Anterior cingulate cortex (tissue), 58 donors: ENCODE measurements at regions not wholly inside any gene's neighbourhood (a gene's known extent, or its start where the extent isn't known, plus 50 kb on each side); places are given as distances from the start of the nearest gene placed in this dataset.
A peak's percentile ranks its signal among the peaks of the same experiment; 100 is the strongest.
"Not testable (repeated sequence)": the region's sequence is repeated elsewhere in the genome, so short reads cannot be mapped to it uniquely, and the experiment has no call there.

Experiments
- DNase-seq, 58 donors: peaks; one replicate each; lab custom pipeline; 2025; lab: John Stamatoyannopoulos, UW

- no peak for DNase-seq
Observed at GRCh38 chr3:125695688-125696087, 100.4 kb upstream of the OSBPL11 start.

GRCh38 chr3:125697126-125697525 lies 101.8 kb upstream of the OSBPL11 start:
- not testable (repeated sequence) for DNase-seq

GRCh38 chr3:125697979-125698640 lies 102.8 kb upstream of the OSBPL11 start:
- not testable (repeated sequence) for DNase-seq

- DNase-seq, result no peak
Observed at GRCh38 chr3:125715651-125716050, 120.4 kb upstream of the OSBPL11 start.

- not testable (repeated sequence) for DNase-seq
Observed at GRCh38 chr3:125732151-125732550, 136.9 kb upstream of the OSBPL11 start.

- not testable (repeated sequence) for DNase-seq
Observed at GRCh38 chr3:125741991-125742718, 146.9 kb upstream of the OSBPL11 start.

GRCh38 chr3:125742845-125743244 lies 147.5 kb upstream of the OSBPL11 start:
- peak in 3 of 58 donors; percentile 0 to 27 (median 5) for DNase-seq

GRCh38 chr3:125757050-125757449 lies 161.8 kb upstream of the OSBPL11 start:
- not testable (repeated sequence) for DNase-seq

- not testable (repeated sequence) for DNase-seq
Observed at GRCh38 chr3:125758641-125759130, 163.4 kb upstream of the OSBPL11 start.

GRCh38 chr3:125762601-125763000 lies 167.3 kb upstream of the OSBPL11 start:
- not testable (repeated sequence) for DNase-seq

GRCh38 chr3:125766285-125766826 lies 171.1 kb upstream of the OSBPL11 start:
- peak in 37 of 58 donors; percentile 2 to 56 (median 23) for DNase-seq

- DNase-seq, result not testable (repeated sequence)
Observed at GRCh38 chr3:125766931-125767330, 171.6 kb upstream of the OSBPL11 start.

- no peak for DNase-seq
Observed at GRCh38 chr3:125767641-125768040, 172.3 kb upstream of the OSBPL11 start.

- not testable (repeated sequence) for DNase-seq
Observed at GRCh38 chr3:125768821-125769220, 173.5 kb upstream of the OSBPL11 start.

- peak in 2 of 58 donors; percentile 9 to 21 for DNase-seq
Observed at GRCh38 chr3:125771506-125771905, 176.2 kb upstream of the OSBPL11 start.

GRCh38 chr3:125774433-125775034 lies 179.2 kb upstream of the OSBPL11 start:
- DNase-seq, result not testable (repeated sequence)

- not testable (repeated sequence) for DNase-seq
Observed at GRCh38 chr3:125775106-125775505, 179.8 kb upstream of the OSBPL11 start.

GRCh38 chr3:125775606-125776294 lies 180.5 kb upstream of the OSBPL11 start:
- not testable (repeated sequence) for DNase-seq

GRCh38 chr3:125779276-125779675 lies 184.0 kb upstream of the OSBPL11 start:
- peak in 3 of 58 donors; percentile 6 to 11 (median 10) for DNase-seq

- DNase-seq, result not testable (repeated sequence)
Observed at GRCh38 chr3:125779918-125780317, 184.6 kb upstream of the OSBPL11 start.
